IMR-90 (cell line): ENCODE measurements at regions not wholly inside any gene's neighbourhood (a gene's known extent, or its start where the extent isn't known, plus 50 kb on each side); places are given as distances from the start of the nearest gene placed in this dataset.

Experiments
- ATAC-seq: fragments of 200-7000 bp; cut with Tn5 transposase; 2 replicates; pipeline ENCODE4 v1.9.1; 2020; ENCODE audit warnings: low read depth, mild to moderate bottlenecking, moderate library complexity
- BruUV-seq: library from RNA; stranded (reverse); fragments of 400-500 nt; replicated peaks from 2 replicates; lab custom pipeline; 2021; lab: Mats Ljungman, UMichigan
- CTCF ChIA-PET: fragments of 300-600 bp; formaldehyde crosslinking; extraction: SDS; loops from one replicate; lab custom pipeline; 2021; ENCODE audit warnings: antibody characterized with exemption; lab: Yijun Ruan, JAX
- POLR2A ChIA-PET: fragments of 300-600 bp; sonication (Branson Sonifier 250); formaldehyde crosslinking; loops from one replicate; lab custom pipeline; 2022; ENCODE audit warnings: antibody characterized with exemption; ENCODE audit not compliant: unreplicated experiment; lab: Charles Lee
- DNase-seq: peaks from one replicate; pipeline ENCODE4 v3.0.0; 2013
- H2AFZ ChIP-seq: replicated peaks from 2 replicates; pipeline ENCODE3; 2013; ENCODE audit warnings: low read length, mild to moderate bottlenecking; ENCODE audit not compliant: poor library complexity
- H2AK5ac ChIP-seq: 2 replicates; pipeline ENCODE4 v1.6.1; 2013; ENCODE audit warnings: low read depth, low read length, inconsistent platforms
- H2AK9ac ChIP-seq: replicated peaks from 2 replicates; pipeline ENCODE3; 2013; ENCODE audit warnings: mild to moderate bottlenecking, low read depth, low read length, moderate library complexity; ENCODE audit not compliant: poor library complexity
- H2BK120ac ChIP-seq: 2 replicates; pipeline ENCODE4 v1.6.1; 2013; ENCODE audit warnings: low read depth, low read length, inconsistent platforms
- H2BK15ac ChIP-seq: 3 replicates; pipeline ENCODE4 v1.6.1; 2013; ENCODE audit warnings: low read depth, low read length, inconsistent platforms
- H2BK20ac ChIP-seq: 2 replicates; pipeline ENCODE4 v1.6.1; 2013; ENCODE audit warnings: low read depth, mild to moderate bottlenecking, inconsistent platforms, low read length, moderate library complexity
- H2BK5ac ChIP-seq: 2 replicates; pipeline ENCODE4 v1.6.1; 2013; ENCODE audit warnings: mild to moderate bottlenecking, low read depth, low read length, inconsistent platforms; ENCODE audit not compliant: poor library complexity, severe bottlenecking
- H3K14ac ChIP-seq: replicated peaks from 2 replicates; pipeline ENCODE4 v1.6.1; 2013; ENCODE audit warnings: low read depth, low read length, inconsistent platforms
- H3K18ac ChIP-seq: 2 replicates; pipeline ENCODE4 v1.6.1; 2013; ENCODE audit warnings: low read depth, low read length, control low read depth
- H3K23ac ChIP-seq: 2 replicates; pipeline ENCODE4 v1.6.1; 2013; ENCODE audit warnings: low read depth, low read length, inconsistent platforms
- H3K27ac ChIP-seq: 2 replicates; pipeline ENCODE4 v1.5.1; 2013; ENCODE audit warnings: mild to moderate bottlenecking, control low read depth, low read length; ENCODE audit not compliant: insufficient read depth
- H3K27me3 ChIP-seq: 2 replicates; pipeline ENCODE4 v1.6.1; 2013; ENCODE audit warnings: low read length; ENCODE audit not compliant: control insufficient read depth, insufficient read depth
- H3K36me3 ChIP-seq: 2 replicates; pipeline ENCODE4 v1.6.1; 2013; ENCODE audit warnings: low read length, mixed read lengths; ENCODE audit not compliant: control insufficient read depth, insufficient read depth
- H3K4ac ChIP-seq: 2 replicates; pipeline ENCODE4 v1.6.1; 2013; ENCODE audit warnings: low read depth, low read length, inconsistent platforms
- H3K4me1 ChIP-seq: 2 replicates; pipeline ENCODE4 v1.6.1; 2013; ENCODE audit warnings: low read length, mixed read lengths; ENCODE audit not compliant: control insufficient read depth, insufficient read depth
- H3K4me2 ChIP-seq: 2 replicates; pipeline ENCODE4 v1.6.1; 2013; ENCODE audit warnings: low read depth, mild to moderate bottlenecking, control low read depth, low read length, moderate library complexity
- H3K4me3 ChIP-seq: 2 replicates; pipeline ENCODE4 v1.5.1; 2013; ENCODE audit warnings: low read depth, mild to moderate bottlenecking, control low read depth, low read length, moderate library complexity; ENCODE audit not compliant: insufficient read depth
- H3K56ac ChIP-seq: 2 replicates; pipeline ENCODE4 v1.6.1; 2013; ENCODE audit warnings: low read length, inconsistent platforms; ENCODE audit not compliant: insufficient read depth; ENCODE audit errors: extremely low read depth
- H3K79me1 ChIP-seq, 2 experiments: 2 replicates each; pipeline ENCODE4 v1.6.1; 2013; ENCODE audit warnings: low read length in 2 of 2, inconsistent platforms in 1 of 2, low read depth in 1 of 2
- H3K9ac ChIP-seq: 2 replicates; pipeline ENCODE4 v1.6.1; 2013; ENCODE audit warnings: low read depth, low read length, control low read depth
- H3K9me1 ChIP-seq: 2 replicates; pipeline ENCODE4 v1.6.1; 2013; ENCODE audit warnings: low read length, inconsistent platforms; ENCODE audit not compliant: insufficient read depth
- H3K9me3 ChIP-seq: 2 replicates; pipeline ENCODE4 v1.6.1; 2013; ENCODE audit warnings: low read length; ENCODE audit not compliant: control insufficient read depth, insufficient read depth
- H4K20me1 ChIP-seq: 2 replicates; pipeline ENCODE4 v1.6.1; 2013; ENCODE audit warnings: low read length, inconsistent platforms; ENCODE audit not compliant: insufficient read depth
- H4K5ac ChIP-seq: 2 replicates; pipeline ENCODE4 v1.6.1; 2013; ENCODE audit warnings: mild to moderate bottlenecking, low read depth, low read length, control low read depth
- H4K8ac ChIP-seq, 2 experiments: 2 replicates each; pipeline ENCODE4 v1.6.1; 2013; ENCODE audit warnings: low read depth in 2 of 2, low read length in 2 of 2, control low read depth in 1 of 2, inconsistent platforms in 1 of 2
- H4K91ac ChIP-seq: 2 replicates; pipeline ENCODE4 v1.6.1; 2013; ENCODE audit warnings: low read depth, low read length, inconsistent platforms; ENCODE audit not compliant: insufficient read depth
- BHLHE40 ChIP-seq: fragments of 150-350 bp; IDR thresholded peaks from 2 replicates; pipeline ENCODE4 v1.6.1; 2016; ENCODE audit warnings: mild to moderate bottlenecking, low read depth, low read length
- CEBPB ChIP-seq: IDR thresholded peaks from 2 replicates; pipeline ENCODE4 v1.6.1; 2012; ENCODE audit warnings: low read depth, low read length, improper control_type of control experiment
- RFX5 ChIP-seq: IDR thresholded peaks from 2 replicates; pipeline ENCODE4 v1.8.0; 2012; ENCODE audit warnings: low read depth, mild to moderate bottlenecking, low read length, moderate library complexity
- WGBS, 2 experiments: methylation state at CpG; one replicate each; pipeline versions ENCODE4 v1.1.5 to v1.1.7; 2013; ENCODE audit warnings: missing lambda C conversion rate in 2 of 2; ENCODE audit not compliant: insufficient read length in 1 of 2; ENCODE audit errors: extremely low coverage in 2 of 2; 5-methylcytosine and 5-hydroxymethylcytosine counted together
- dilution Hi-C: fragments of 300-500 bp; cut with HindIII; formaldehyde crosslinking; loops from one replicate; pipeline ENCODE4 v1.14.3; 2018; ENCODE audit warnings: low sequenced_read_pairs; ENCODE audit not compliant: unreplicated experiment
- in situ Hi-C: fragments of 300-500 bp; cut with MboI; formaldehyde crosslinking; loops from 3 replicates; pipeline ENCODE4 v1.14.3; 2019; ENCODE audit warnings: low sequenced_read_pairs, inconsistent platforms, mixed read lengths
- intact Hi-C: fragments of 100-400 bp; cut with micrococcal nuclease; formaldehyde crosslinking; loops from 2 replicates; pipeline ENCODE4 v1.10.0; 2022

DNA sequence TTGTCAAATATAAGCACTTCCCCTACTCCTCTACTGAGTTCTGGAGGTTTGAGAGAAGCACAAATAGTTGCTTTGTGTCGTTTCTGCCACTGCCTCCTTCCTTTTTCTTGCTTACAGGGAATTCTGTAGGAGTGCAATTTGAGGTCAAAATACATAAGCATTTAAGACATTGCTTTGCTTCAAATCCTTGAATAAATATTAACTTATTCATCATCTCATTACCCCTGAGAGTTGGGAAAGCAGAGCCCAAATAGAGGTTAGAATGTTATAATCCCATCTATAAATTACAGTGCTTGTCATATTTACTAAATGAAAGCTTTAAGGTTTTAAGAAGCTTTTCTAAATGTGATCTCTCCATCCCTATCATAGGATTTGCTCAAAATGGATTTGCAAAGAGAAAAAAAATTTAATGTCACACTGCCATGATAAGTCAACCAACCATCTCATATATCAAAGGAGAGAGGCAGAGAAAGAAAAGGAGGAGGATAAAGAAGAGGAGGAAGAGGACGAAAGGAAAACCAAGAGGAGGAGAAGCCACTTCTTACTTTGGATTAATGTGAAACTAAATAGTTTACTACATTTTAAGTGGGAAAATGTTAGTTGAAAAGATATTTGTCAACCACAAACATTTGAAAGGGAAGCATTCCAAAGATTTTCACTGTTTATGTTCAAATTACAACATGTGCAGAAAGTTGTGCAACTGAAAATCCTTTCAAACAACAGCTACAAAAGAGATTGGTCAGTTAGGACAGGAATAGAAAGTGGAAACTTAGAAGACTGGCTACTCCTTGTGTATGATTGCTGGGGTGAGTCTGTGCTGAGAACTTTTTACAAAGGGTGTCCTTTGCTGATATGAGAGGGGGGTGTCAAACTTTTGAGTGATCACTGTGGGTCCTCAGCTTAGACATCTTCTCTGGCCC lies 277.3 kb upstream of the FN1 start:
- DNase-seq, result peak; percentile 90
- Histone ChIP-seq H4K8ac (peak overlapping the region; percentile 82 to 96), H3K9me3 (no peaks in the 10 kb centered on the region), H3K27ac (peak overlapping the region; percentile 99), H2AK9ac (peak overlapping the region; percentile 44), H4K5ac (peak overlapping the region; percentile 99), H2BK5ac (peak overlapping the region; percentile 97), H4K91ac (peak overlapping the region; percentile 92), H3K23ac (peak overlapping the region; percentile 97), H3K4me1 (peaks cover 30% of the 10 kb centered on the region), H3K79me1 (no peaks in the 10 kb centered on the region), H3K4ac (peak overlapping the region; percentile 94), H3K27me3 (no peaks in the 10 kb centered on the region), H2BK15ac (peak overlapping the region; percentile 93), H2BK20ac (peak overlapping the region; percentile 99), H3K9ac (peak overlapping the region; percentile 74), H3K56ac (peak overlapping the region; percentile 85), H4K20me1 (no peaks in the 10 kb centered on the region), H3K14ac (peak overlapping the region; percentile 93), H3K9me1 (peaks cover 4% of the 10 kb centered on the region), H2AFZ (peak overlapping the region; percentile 75), H2AK5ac (peak overlapping the region; percentile 98), H3K36me3 (no peaks in the 10 kb centered on the region), H2BK120ac (peak overlapping the region; percentile 95), H3K4me2 (peak overlapping the region; percentile 98), H3K18ac (peak overlapping the region; percentile 100), H3K4me3 (no peak overlapping the region)
- peak; percentile 99 for TF ChIP-seq CEBPB
- TF ChIP-seq RFX5, result no peak
- peak; percentile 85; the same call in 1 of the 2 replicates for TF ChIP-seq BHLHE40
- dilution Hi-C loops, result no loop called here
- ChIA-PET CTCF (interaction anchor here (0.5 kb wide), 1 partner anchor 93 kb away, joined by 5 read pairs; no protein-coding TSS in a partner anchor), POLR2A (interaction anchor here (0.5 to 0.6 kb wide), 2 partner anchors 206 to 434 kb away, joined by 3 to 7 read pairs; no protein-coding TSS in a partner anchor)
- BruUV-seq, result no TSS peak
- in situ Hi-C loops, result no loop called here
- intact Hi-C loops, result loop anchor here (1.0 to 5.0 kb wide), 5 partner anchors 14 to 277 kb away; partner anchors contain the start of gene FN1
- ATAC-seq, result peak; percentile 75
- whole genome bisulfite sequencing, 2 experiments, result no CpG with 5 or more reads among the region's 2 CpGs
